ENCODE measurements at regions not wholly inside any gene's neighbourhood (a gene's known extent, or its start where the extent isn't known, plus 50 kb on each side); places are given as distances from the start of the nearest gene placed in this dataset.

- H3K36me3 ChIP-seq (ENCODE audit: control insufficient read depth in 2 of 2, insufficient read depth in 1 of 2, low read length in 2 of 2), result no peaks in the 10 kb centered on the region
- no peaks in the 10 kb centered on the region for H3K4me1 ChIP-seq (ENCODE audit: control insufficient read depth, insufficient read depth, low read length)
- POLR2A ChIA-PET, result no interaction called here
- no peak overlapping the region for H3K27ac ChIP-seq (ENCODE audit: extremely low read depth, low read depth, low read length)
- H3K4me3 ChIP-seq (ENCODE audit: low read depth, low read length), result no peak overlapping the region
- TF ChIP-seq ZNF585B (tag by site-specific recombination; IDR thresholded peaks at IDR 0.05), result no peak
- TF ChIP-seq ZNF549 (tag by site-specific recombination; IDR thresholded peaks at IDR 0.05), result no peak
- no peak for TF ChIP-seq ZFHX2 (tag by site-specific recombination; conservative IDR thresholded peaks at IDR 0.05)
- TF ChIP-seq OVOL3 (tag by site-specific recombination; IDR thresholded peaks at IDR 0.05), result no peak
- no peak for TF ChIP-seq ZNF2 (tag by site-specific recombination; IDR thresholded peaks at IDR 0.05)
- no peak for TF ChIP-seq GLI4 (tag by site-specific recombination; IDR thresholded peaks at IDR 0.05)
- TF ChIP-seq REPIN1 (tag by site-specific recombination; IDR thresholded peaks at IDR 0.05; ENCODE audit: low read depth), result no peak
- no peak for TF ChIP-seq ZNF791 (tag by site-specific recombination; IDR thresholded peaks at IDR 0.05)
- no peak for TF ChIP-seq ZNF341 (tag by site-specific recombination; IDR thresholded peaks at IDR 0.05; ENCODE audit: low read depth)
- no peak for TF ChIP-seq ZNF514 (tag by site-specific recombination; IDR thresholded peaks at IDR 0.05)
- TF ChIP-seq FEZF1 (tag by site-specific recombination; IDR thresholded peaks at IDR 0.05), result no peak
- TF ChIP-seq ZBTB21 (tag by site-specific recombination; IDR thresholded peaks at IDR 0.05), result no peak
- TF ChIP-seq ZNF350 (tag by site-specific recombination; IDR thresholded peaks at IDR 0.05), result no peak
- no peak for TF ChIP-seq PRDM6 (tag by site-specific recombination; IDR thresholded peaks at IDR 0.05)
- TF ChIP-seq, protein P1, sequence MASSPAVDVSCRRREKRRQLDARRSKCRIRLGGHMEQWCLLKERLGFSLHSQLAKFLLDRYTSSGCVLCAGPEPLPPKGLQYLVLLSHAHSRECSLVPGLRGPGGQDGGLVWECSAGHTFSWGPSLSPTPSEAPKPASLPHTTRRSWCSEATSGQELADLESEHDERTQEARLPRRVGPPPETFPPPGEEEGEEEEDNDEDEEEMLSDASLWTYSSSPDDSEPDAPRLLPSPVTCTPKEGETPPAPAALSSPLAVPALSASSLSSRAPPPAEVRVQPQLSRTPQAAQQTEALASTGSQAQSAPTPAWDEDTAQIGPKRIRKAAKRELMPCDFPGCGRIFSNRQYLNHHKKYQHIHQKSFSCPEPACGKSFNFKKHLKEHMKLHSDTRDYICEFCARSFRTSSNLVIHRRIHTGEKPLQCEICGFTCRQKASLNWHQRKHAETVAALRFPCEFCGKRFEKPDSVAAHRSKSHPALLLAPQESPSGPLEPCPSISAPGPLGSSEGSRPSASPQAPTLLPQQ (tag by site-specific recombination; IDR thresholded peaks at IDR 0.05), result no peak
- TF ChIP-seq ZFP3 (tag by site-specific recombination; IDR thresholded peaks at IDR 0.05; ENCODE audit: low read depth), result no peak
- TF ChIP-seq ZNF530 (tag by site-specific recombination; IDR thresholded peaks at IDR 0.05; ENCODE audit: low read depth), result no peak
- H3K9me3 ChIP-seq (ENCODE audit: control insufficient read depth, insufficient read depth, low read depth, low read length), result no peaks in the 10 kb centered on the region
- CTCF ChIA-PET, result interaction anchor here (0.6 to 2.7 kb wide), 3 partner anchors 180 to 1311 kb away, joined by 3 to 8 read pairs (median 5); no protein-coding TSS in a partner anchor
Measured at GRCh38 chr1:176379626-176380339, 83.2 kb upstream of the PAPPA2 start.

GRCh38 chr1:176374967-176375569 lies 87.9 kb upstream of the PAPPA2 start:
- H3K27ac ChIP-seq (ENCODE audit: extremely low read depth, low read depth, low read length), result no peak overlapping the region
- no peak overlapping the region for H3K4me3 ChIP-seq (ENCODE audit: low read depth, low read length)
- CTCF ChIA-PET, result interaction anchor here (0.6 to 4.2 kb wide), 23 partner anchors 9 to 1016 kb away, joined by 3 to 25 read pairs (median 4); no protein-coding TSS in a partner anchor
- H3K4me1 ChIP-seq (ENCODE audit: control insufficient read depth, insufficient read depth, low read length), result no peaks in the 10 kb centered on the region
- no peaks in the 10 kb centered on the region for H3K9me3 ChIP-seq (ENCODE audit: control insufficient read depth, insufficient read depth, low read depth, low read length)
- TF ChIP-seq ZNF654 (tag by site-specific recombination; IDR thresholded peaks at IDR 0.05; ENCODE audit: low read depth) (peak; percentile 83), ZNF37A (tag by site-specific recombination; IDR thresholded peaks at IDR 0.05) (no peak), SETDB1 (IDR thresholded peaks at IDR 0.05; ENCODE audit: insufficient read length, low read length) (no peak)
- TF ChIP-seq, protein P2, sequence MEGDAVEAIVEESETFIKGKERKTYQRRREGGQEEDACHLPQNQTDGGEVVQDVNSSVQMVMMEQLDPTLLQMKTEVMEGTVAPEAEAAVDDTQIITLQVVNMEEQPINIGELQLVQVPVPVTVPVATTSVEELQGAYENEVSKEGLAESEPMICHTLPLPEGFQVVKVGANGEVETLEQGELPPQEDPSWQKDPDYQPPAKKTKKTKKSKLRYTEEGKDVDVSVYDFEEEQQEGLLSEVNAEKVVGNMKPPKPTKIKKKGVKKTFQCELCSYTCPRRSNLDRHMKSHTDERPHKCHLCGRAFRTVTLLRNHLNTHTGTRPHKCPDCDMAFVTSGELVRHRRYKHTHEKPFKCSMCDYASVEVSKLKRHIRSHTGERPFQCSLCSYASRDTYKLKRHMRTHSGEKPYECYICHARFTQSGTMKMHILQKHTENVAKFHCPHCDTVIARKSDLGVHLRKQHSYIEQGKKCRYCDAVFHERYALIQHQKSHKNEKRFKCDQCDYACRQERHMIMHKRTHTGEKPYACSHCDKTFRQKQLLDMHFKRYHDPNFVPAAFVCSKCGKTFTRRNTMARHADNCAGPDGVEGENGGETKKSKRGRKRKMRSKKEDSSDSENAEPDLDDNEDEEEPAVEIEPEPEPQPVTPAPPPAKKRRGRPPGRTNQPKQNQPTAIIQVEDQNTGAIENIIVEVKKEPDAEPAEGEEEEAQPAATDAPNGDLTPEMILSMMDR (tag by site-specific recombination; IDR thresholded peaks at IDR 0.05), result peak; percentile 57
- no peaks in the 10 kb centered on the region for H3K36me3 ChIP-seq (ENCODE audit: control insufficient read depth in 2 of 2, insufficient read depth in 1 of 2, low read length in 2 of 2)
- POLR2A ChIA-PET, result no interaction called here

Measured in HEK293 (cell line).